GM12878 (cell line): ENCODE measurements at regions not wholly inside any gene's neighbourhood (a gene's known extent, or its start where the extent isn't known, plus 50 kb on each side); places are given as distances from the start of the nearest gene placed in this dataset.

ENCODE experiments used
- ATAC-seq: fragments of 200-7000 bp; cut with Tn5 transposase; 3 replicates; pipeline ENCODE4 v1.9.1; 2020; ENCODE audit warnings: mild to moderate bottlenecking, moderate library complexity
- BruUV-seq: library from RNA; stranded (reverse); fragments of 400-500 nt; replicated peaks from 2 replicates; lab custom pipeline; 2021; lab: Mats Ljungman, UMichigan
- CTCF ChIA-PET: fragments of 300-600 bp; sonication (Branson Sonifier 250); formaldehyde crosslinking; extraction: SDS; loops from one replicate; lab custom pipeline; 2021; ENCODE audit warnings: inconsistent platforms; lab: Yijun Ruan, JAX
- POLR2A ChIA-PET: fragments of 350-600 bp; formaldehyde crosslinking; extraction: SDS; loops from one replicate; lab custom pipeline; 2021; ENCODE audit warnings: inconsistent platforms; lab: Charles Lee
- RAD21 ChIA-PET: fragments of 300-600 bp; sonication (Branson Sonifier 250); formaldehyde crosslinking; loops from one replicate; lab custom pipeline; 2023; ENCODE audit warnings: antibody characterized with exemption; ENCODE audit not compliant: unreplicated experiment; lab: Charles Lee
- SMC1A ChIA-PET: fragments of 300-600 bp; sonication (Branson Sonifier 250); formaldehyde crosslinking; loops from one replicate; lab custom pipeline; 2023; ENCODE audit not compliant: unreplicated experiment, uncharacterized antibody; lab: Charles Lee
- DNase-seq: peaks from one replicate; pipeline ENCODE4 v3.0.0-alpha.2; 2011; ENCODE audit warnings: low read depth, low spot score
- FAIRE-seq: peaks from 3 replicates; lab custom pipeline; 2011; peaks lifted over from hg19 to GRCh38; lab: Jason Lieb, UNC
- H2AFZ ChIP-seq: 2 replicates; pipeline ENCODE4 v1.6.0; 2011; ENCODE audit warnings: low read depth, low read length, control low read depth; ENCODE audit not compliant: control insufficient read depth
- H3K27ac ChIP-seq: 2 replicates; pipeline ENCODE4 v1.5.1; 2011; ENCODE audit warnings: control low read depth; ENCODE audit not compliant: control insufficient read depth, insufficient read depth
- H3K27me3 ChIP-seq, 2 experiments: replicated peaks in 1 of 2; 2 replicates each; pipeline versions ENCODE4 v1.6.0 to v1.6.1; 2011; ENCODE audit warnings: low read length in 1 of 2; ENCODE audit not compliant: control insufficient read depth in 2 of 2, insufficient read depth in 2 of 2
- H3K36me3 ChIP-seq, 2 experiments: 2 replicates each; pipeline ENCODE4 v1.5.1; 2011; ENCODE audit warnings: low read length in 1 of 2; ENCODE audit not compliant: control insufficient read depth in 2 of 2, insufficient read depth in 2 of 2
- H3K4me1 ChIP-seq: 2 replicates; pipeline ENCODE4 v1.6.1; 2011; ENCODE audit warnings: mild to moderate bottlenecking, low read length, moderate library complexity, mixed read lengths; ENCODE audit not compliant: control insufficient read depth, insufficient read depth
- H3K4me2 ChIP-seq: 2 replicates; pipeline ENCODE4 v1.6.0; 2011; ENCODE audit warnings: control low read depth; ENCODE audit not compliant: control insufficient read depth, insufficient read depth
- H3K4me3 ChIP-seq: fragments of 200-600 bp; sonication (generic); 2 replicates; pipeline ENCODE4 v1.5.1; 2016
- H3K79me2 ChIP-seq: 2 replicates; pipeline ENCODE4 v1.6.0; 2011; ENCODE audit warnings: low read length; ENCODE audit not compliant: control insufficient read depth, insufficient read depth
- H3K9ac ChIP-seq: 2 replicates; pipeline ENCODE4 v1.8.0; 2011; ENCODE audit warnings: low read length, control low read depth, mixed read lengths; ENCODE audit not compliant: control insufficient read depth, insufficient read depth
- H3K9me3 ChIP-seq: replicated peaks from 3 replicates; pipeline ENCODE4 v1.5.1; 2011; ENCODE audit warnings: mild to moderate bottlenecking, low read length; ENCODE audit not compliant: control insufficient read depth, insufficient read depth
- H4K20me1 ChIP-seq: 2 replicates; pipeline ENCODE4 v1.6.0; 2011; ENCODE audit not compliant: control insufficient read depth, insufficient read depth
- CEBPZ ChIP-seq: fragments of 150-350 bp; IDR thresholded peaks from 2 replicates; pipeline ENCODE4 v1.6.1; 2016; ENCODE audit warnings: low read depth, low read length
- CHD4 ChIP-seq: fragments of 200-600 bp; sonication (generic); IDR thresholded peaks from 2 replicates; pipeline ENCODE4 v1.6.1; 2016; ENCODE audit warnings: mild to moderate bottlenecking
- RELB ChIP-seq: fragments of 450-650 bp; IDR thresholded peaks from 2 replicates; pipeline ENCODE4 v1.6.1; 2017; ENCODE audit warnings: low read depth, mild to moderate bottlenecking, moderate library complexity
- TBL1XR1 ChIP-seq: IDR thresholded peaks from 2 replicates; pipeline ENCODE4 v1.6.1; 2012; ENCODE audit warnings: low read depth, low read length, improper control_type of control experiment
- TCF3 ChIP-seq: IDR thresholded peaks from 2 replicates; pipeline ENCODE4 v1.6.1; 2012; ENCODE audit warnings: low read depth, mild to moderate bottlenecking, low read length, borderline replicate concordance; ENCODE audit not compliant: insufficient read depth
- ZBTB40 ChIP-seq: fragments of 450-650 bp; IDR thresholded peaks from 2 replicates; pipeline ENCODE4 v1.6.1; 2016; ENCODE audit warnings: mild to moderate bottlenecking, moderate library complexity, borderline replicate concordance
- ZNF592 ChIP-seq: fragments of 450-650 bp; IDR thresholded peaks from 2 replicates; pipeline ENCODE4 v1.6.1; 2017; ENCODE audit warnings: mild to moderate bottlenecking, moderate library complexity
- WGBS: methylation state at CpG from one replicate; pipeline ENCODE4 v1.1.6; 2016; ENCODE audit warnings: low lambda C conversion rate; ENCODE audit not compliant: insufficient replicate concordance, insufficient coverage; ENCODE audit errors: missing lambda C conversion rate; 5-methylcytosine and 5-hydroxymethylcytosine counted together
- in situ Hi-C: fragments of 300-500 bp; cut with MboI; formaldehyde crosslinking; loops from 9 replicates; pipeline ENCODE4 v1.14.3; 2018; ENCODE audit warnings: mixed read lengths
- intact Hi-C: fragments of 100-400 bp; cut with micrococcal nuclease; formaldehyde crosslinking; loops from one replicate; pipeline ENCODE4 v1.14.2; 2022; ENCODE audit not compliant: unreplicated experiment

GRCh38 chr13:34349091-34349722 lies 531.3 kb downstream of the RFC3 start (continued):
- TF ChIP-seq ZBTB40 = no peak

GRCh38 chr13:34350671-34351070 lies 532.7 kb downstream of the RFC3 start:
- no peaks in the 10 kb centered on the region for H3K9me3 ChIP-seq
- no peaks in the 10 kb centered on the region for H3K79me2 ChIP-seq
- no peak overlapping the region for H3K4me2 ChIP-seq
- H2AFZ ChIP-seq = no peak overlapping the region
- intact Hi-C loops = no loop called here
- ATAC-seq = no peak
- H3K9ac ChIP-seq = no peak overlapping the region
- RAD21 ChIA-PET = no interaction called here
- POLR2A ChIA-PET = no interaction called here
- BruUV-seq = no TSS peak
- H3K27ac ChIP-seq = no peak overlapping the region
- no peaks in the 10 kb centered on the region for H4K20me1 ChIP-seq
- no peaks in the 10 kb centered on the region for H3K4me1 ChIP-seq
- SMC1A ChIA-PET = interaction anchor here (0.8 kb wide), 1 partner anchor 161 kb away, joined by 3 read pairs; no protein-coding TSS in a partner anchor
- H3K36me3 ChIP-seq = no peaks in the 10 kb centered on the region
- CTCF ChIA-PET = no interaction called here
- WGBS = 62% methylated on average over 3 of the region's 3 CpGs
- no peak for DNase-seq
- no peaks in the 10 kb centered on the region for H3K27me3 ChIP-seq
- in situ Hi-C loops = no loop called here
- no peak for FAIRE-seq
- H3K4me3 ChIP-seq = no peak overlapping the region
- TF ChIP-seq RELB (no peak), CEBPZ (no peak), TCF3 (no peak), TBL1XR1 (no peak), CHD4 (no peak), ZNF592 (no peak)
